ENCODE measurements at regions not wholly inside any gene's neighbourhood (a gene's known extent, or its start where the extent isn't known, plus 50 kb on each side); places are given as distances from the start of the nearest gene placed in this dataset.
"Not testable (repeated sequence)": the region's sequence is repeated elsewhere in the genome, so short reads cannot be mapped to it uniquely, and the experiment has no call there.

- Histone ChIP-seq H3K9ac (no peak overlapping the region), H3K27me3 (replicated peaks; ENCODE audit: insufficient read depth) (no peaks in the 10 kb centered on the region), H3K9me3 (ENCODE audit: low read depth) (no peaks in the 10 kb centered on the region), H3K4me3 (no peak overlapping the region), H3K27ac (no peak overlapping the region), H3K4me1 (ENCODE audit: insufficient read depth) (peaks cover 18% of the 10 kb centered on the region), H4K20me1 (ENCODE audit: insufficient read depth) (no peaks in the 10 kb centered on the region), H3K79me2 (ENCODE audit: insufficient read depth) (no peaks in the 10 kb centered on the region), H3K9me2 (ENCODE audit: insufficient read depth) (no peaks in the 10 kb centered on the region), H3K4me2 (ENCODE audit: unreplicated experiment) (no peak overlapping the region), H3F3A (ENCODE audit: insufficient read depth) (no peaks in the 10 kb centered on the region), H3K36me3 (ENCODE audit: low read depth) (no peaks in the 10 kb centered on the region), H2AFZ (no peak overlapping the region)
- 58 to 59% methylated on average over 2 of the region's 2 CpGs for WGBS, 2 experiments (ENCODE audit: low coverage in 1 of 2, low lambda C conversion rate in 2 of 2, missing lambda C conversion rate in 2 of 2)
- TF ChIP-seq EZH2 (IDR thresholded peaks at IDR 0.05; ENCODE audit: insufficient read depth, poor library complexity, severe bottlenecking) (no peak), EZH2phosphoT487 (IDR thresholded peaks at IDR 0.05; ENCODE audit: insufficient read depth, low read depth) (no peak)
- in situ Hi-C loops (cut with MboI), result no loop called here
- DNase-seq, result no peak
These were observed 69.9 kb upstream of the CTBP2 start for GRCh38 chr10:125230251-125230650.

GRCh38 chr10:125228245-125228940 lies 68.0 kb upstream of the CTBP2 start:
- H4K20me1 ChIP-seq (ENCODE audit: insufficient read depth); DNase-seq; H3K9me3 ChIP-seq (ENCODE audit: low read depth); H3F3A ChIP-seq (ENCODE audit: insufficient read depth); H3K9ac ChIP-seq; H2AFZ ChIP-seq; in situ Hi-C loops (cut with MboI); H3K4me2 ChIP-seq (ENCODE audit: unreplicated experiment); H3K27ac ChIP-seq; H3K79me2 ChIP-seq (ENCODE audit: insufficient read depth); H3K9me2 ChIP-seq (ENCODE audit: insufficient read depth); H3K4me3 ChIP-seq; H3K36me3 ChIP-seq (ENCODE audit: low read depth); H3K27me3 ChIP-seq (replicated peaks; ENCODE audit: insufficient read depth): not testable (repeated sequence)
- 74 to 80% methylated on average over 9 to 38 of the region's 38 CpGs for WGBS, 2 experiments (ENCODE audit: low coverage in 1 of 2, low lambda C conversion rate in 2 of 2, missing lambda C conversion rate in 2 of 2)
- peaks cover 18% of the 10 kb centered on the region for H3K4me1 ChIP-seq (ENCODE audit: insufficient read depth)

- H4K20me1 ChIP-seq (ENCODE audit: insufficient read depth), result no peaks in the 10 kb centered on the region
- H3K9ac ChIP-seq, result no peak overlapping the region
- no peaks in the 10 kb centered on the region for H3K9me3 ChIP-seq (ENCODE audit: low read depth)
- no peak overlapping the region for H3K4me2 ChIP-seq (ENCODE audit: unreplicated experiment)
- DNase-seq, result no peak
- no peaks in the 10 kb centered on the region for H3K79me2 ChIP-seq (ENCODE audit: insufficient read depth)
- in situ Hi-C loops (cut with MboI), result no loop called here
- H3K4me3 ChIP-seq, result no peak overlapping the region
- 81 to 83% methylated on average over 15 of the region's 15 CpGs for WGBS, 2 experiments (ENCODE audit: low coverage in 1 of 2, low lambda C conversion rate in 2 of 2, missing lambda C conversion rate in 2 of 2)
- H3K27ac ChIP-seq, result no peak overlapping the region
- H2AFZ ChIP-seq, result no peak overlapping the region
- H3K36me3 ChIP-seq (ENCODE audit: low read depth), result no peaks in the 10 kb centered on the region
- H3K9me2 ChIP-seq (ENCODE audit: insufficient read depth), result no peaks in the 10 kb centered on the region
- no peak for TF ChIP-seq EZH2phosphoT487 (IDR thresholded peaks at IDR 0.05; ENCODE audit: insufficient read depth, low read depth)
- TF ChIP-seq EZH2 (IDR thresholded peaks at IDR 0.05; ENCODE audit: insufficient read depth, poor library complexity, severe bottlenecking), result no peak
- no peaks in the 10 kb centered on the region; the same call in 1 of the 2 replicates for H3K27me3 ChIP-seq (replicated peaks; ENCODE audit: insufficient read depth)
- peaks cover 11% of the 10 kb centered on the region for H3K4me1 ChIP-seq (ENCODE audit: insufficient read depth)
- no peaks in the 10 kb centered on the region for H3F3A ChIP-seq (ENCODE audit: insufficient read depth)
These were observed 67.2 kb upstream of the CTBP2 start for GRCh38 chr10:125227546-125227945.

GRCh38 chr10:125226823-125227222 lies 66.5 kb upstream of the CTBP2 start:
- TF ChIP-seq EZH2phosphoT487 (IDR thresholded peaks at IDR 0.05; ENCODE audit: insufficient read depth, low read depth) (no peak), EZH2 (IDR thresholded peaks at IDR 0.05; ENCODE audit: insufficient read depth, poor library complexity, severe bottlenecking) (no peak)
- H3K27ac ChIP-seq, result no peak overlapping the region
- H3K4me1 ChIP-seq (ENCODE audit: insufficient read depth), result peaks cover 6% of the 10 kb centered on the region
- H2AFZ ChIP-seq, result no peak overlapping the region
- 77 to 82% methylated on average over 13 of the region's 13 CpGs for WGBS, 2 experiments (ENCODE audit: low coverage in 1 of 2, low lambda C conversion rate in 2 of 2, missing lambda C conversion rate in 2 of 2)
- H3K4me2 ChIP-seq (ENCODE audit: unreplicated experiment), result no peak overlapping the region
- no peaks in the 10 kb centered on the region for H4K20me1 ChIP-seq (ENCODE audit: insufficient read depth)
- no peaks in the 10 kb centered on the region for H3K9me3 ChIP-seq (ENCODE audit: low read depth)
- in situ Hi-C loops (cut with MboI), result no loop called here
- no peaks in the 10 kb centered on the region for H3K36me3 ChIP-seq (ENCODE audit: low read depth)
- no peaks in the 10 kb centered on the region for H3K9me2 ChIP-seq (ENCODE audit: insufficient read depth)
- H3K9ac ChIP-seq, result no peak overlapping the region
- H3K27me3 ChIP-seq (replicated peaks; ENCODE audit: insufficient read depth), result no peaks in the 10 kb centered on the region; the same call in 1 of the 2 replicates
- no peaks in the 10 kb centered on the region for H3K79me2 ChIP-seq (ENCODE audit: insufficient read depth)
- no peaks in the 10 kb centered on the region for H3F3A ChIP-seq (ENCODE audit: insufficient read depth)
- H3K4me3 ChIP-seq, result no peak overlapping the region
- DNase-seq, result no peak

- in situ Hi-C loops (cut with MboI), result no loop called here
These were observed 65.6 kb upstream of the CTBP2 start for GRCh38 chr10:125226005-125226404.

More at GRCh38 chr10:125226005-125226404, 65.6 kb upstream of the CTBP2 start:
- H3K4me1 ChIP-seq (ENCODE audit: insufficient read depth), result peaks cover 2% of the 10 kb centered on the region
- H3K4me2 ChIP-seq (ENCODE audit: unreplicated experiment), result no peak overlapping the region
- H3K9me2 ChIP-seq (ENCODE audit: insufficient read depth), result no peaks in the 10 kb centered on the region
- no peaks in the 10 kb centered on the region for H3K79me2 ChIP-seq (ENCODE audit: insufficient read depth)
- H2AFZ ChIP-seq, result no peak overlapping the region
- H3K9me3 ChIP-seq (ENCODE audit: low read depth), result no peaks in the 10 kb centered on the region
- no peak overlapping the region for H3K9ac ChIP-seq
- no peaks in the 10 kb centered on the region for H3F3A ChIP-seq (ENCODE audit: insufficient read depth)
- no peak for DNase-seq
- TF ChIP-seq EZH2 (IDR thresholded peaks at IDR 0.05; ENCODE audit: insufficient read depth, poor library complexity, severe bottlenecking) (no peak), EZH2phosphoT487 (IDR thresholded peaks at IDR 0.05; ENCODE audit: insufficient read depth, low read depth) (no peak)
- H3K27me3 ChIP-seq (replicated peaks; ENCODE audit: insufficient read depth), result no peaks in the 10 kb centered on the region; the same call in 1 of the 2 replicates
- no peak overlapping the region for H3K27ac ChIP-seq
- no peak overlapping the region for H3K4me3 ChIP-seq
- H3K36me3 ChIP-seq (ENCODE audit: low read depth), result no peaks in the 10 kb centered on the region
- 88 to 89% methylated on average over 7 of the region's 7 CpGs for WGBS, 2 experiments (ENCODE audit: low coverage in 1 of 2, low lambda C conversion rate in 2 of 2, missing lambda C conversion rate in 2 of 2)
- H4K20me1 ChIP-seq (ENCODE audit: insufficient read depth), result no peaks in the 10 kb centered on the region
